Activated naive CD4-positive, alpha-beta T cell treated with Interleukin-2 at 50 U/mL for 16 hours (primary cell): ENCODE measurements at regions not wholly inside any gene's neighbourhood (a gene's known extent, or its start where the extent isn't known, plus 50 kb on each side); places are given as distances from the start of the nearest gene placed in this dataset.
"Not testable (repeated sequence)": the region's sequence is repeated elsewhere in the genome, so short reads cannot be mapped to it uniquely, and the experiment has no call there.

Experiments used
- DNase-seq: peaks from one replicate; pipeline ENCODE4 v3.0.0-alpha.2; 2020

- no peak for DNase-seq
Observed at GRCh38 chr22:47914481-47915097, 1152.1 kb downstream of the TBC1D22A start.

GRCh38 chr22:47902646-47903180 is 1140.3 kb downstream of the TBC1D22A start:
- DNase-seq: no peak

- no peak for DNase-seq
Observed at GRCh38 chr22:47901911-47902310, 1139.5 kb downstream of the TBC1D22A start.

- DNase-seq: no peak
Observed at GRCh38 chr22:47899894-47900293, 1137.4 kb downstream of the TBC1D22A start.

- DNase-seq: no peak
Observed at GRCh38 chr22:47898946-47899345, 1136.5 kb downstream of the TBC1D22A start.

GRCh38 chr22:47891609-47892008 is 1129.2 kb downstream of the TBC1D22A start:
- no peak for DNase-seq

GRCh38 chr22:47888817-47889216 is 1126.4 kb downstream of the TBC1D22A start:
- no peak for DNase-seq

GRCh38 chr22:47884775-47885174 is 1122.3 kb downstream of the TBC1D22A start:
- DNase-seq: no peak

GRCh38 chr22:47884200-47884599 is 1121.8 kb downstream of the TBC1D22A start:
- no peak for DNase-seq

- no peak for DNase-seq
Observed at GRCh38 chr22:47883757-47884156, 1121.3 kb downstream of the TBC1D22A start.

- no peak for DNase-seq
Observed at GRCh38 chr22:47879346-47879745, 1116.9 kb downstream of the TBC1D22A start.

GRCh38 chr22:47878460-47878859 is 1116.0 kb downstream of the TBC1D22A start:
- no peak for DNase-seq

GRCh38 chr22:47872761-47873535 is 1110.5 kb downstream of the TBC1D22A start:
- no peak for DNase-seq

- DNase-seq: no peak
Observed at GRCh38 chr22:47865626-47866025, 1103.2 kb downstream of the TBC1D22A start.

GRCh38 chr22:47862394-47862793 is 1099.9 kb downstream of the TBC1D22A start:
- no peak for DNase-seq

GRCh38 chr22:47860907-47861306 is 1098.5 kb downstream of the TBC1D22A start:
- not testable (repeated sequence) for DNase-seq

- no peak for DNase-seq
Observed at GRCh38 chr22:47859881-47860525, 1097.6 kb downstream of the TBC1D22A start.

GRCh38 chr22:47858773-47859306 is 1096.4 kb downstream of the TBC1D22A start:
- no peak for DNase-seq

- DNase-seq: no peak
Observed at GRCh38 chr22:47854680-47855079, 1092.2 kb downstream of the TBC1D22A start.

GRCh38 chr22:47854251-47854650 is 1091.8 kb downstream of the TBC1D22A start:
- no peak for DNase-seq

GRCh38 chr22:47853750-47854149 is 1091.3 kb downstream of the TBC1D22A start:
- DNase-seq: no peak

- DNase-seq: no peak
Observed at GRCh38 chr22:47851586-47851985, 1089.1 kb downstream of the TBC1D22A start.

- no peak for DNase-seq
Observed at GRCh38 chr22:47850644-47851151, 1088.2 kb downstream of the TBC1D22A start.
